ENCODE measurements at regions not wholly inside any gene's neighbourhood (a gene's known extent, or its start where the extent isn't known, plus 50 kb on each side); places are given as distances from the start of the nearest gene placed in this dataset.

DNA sequence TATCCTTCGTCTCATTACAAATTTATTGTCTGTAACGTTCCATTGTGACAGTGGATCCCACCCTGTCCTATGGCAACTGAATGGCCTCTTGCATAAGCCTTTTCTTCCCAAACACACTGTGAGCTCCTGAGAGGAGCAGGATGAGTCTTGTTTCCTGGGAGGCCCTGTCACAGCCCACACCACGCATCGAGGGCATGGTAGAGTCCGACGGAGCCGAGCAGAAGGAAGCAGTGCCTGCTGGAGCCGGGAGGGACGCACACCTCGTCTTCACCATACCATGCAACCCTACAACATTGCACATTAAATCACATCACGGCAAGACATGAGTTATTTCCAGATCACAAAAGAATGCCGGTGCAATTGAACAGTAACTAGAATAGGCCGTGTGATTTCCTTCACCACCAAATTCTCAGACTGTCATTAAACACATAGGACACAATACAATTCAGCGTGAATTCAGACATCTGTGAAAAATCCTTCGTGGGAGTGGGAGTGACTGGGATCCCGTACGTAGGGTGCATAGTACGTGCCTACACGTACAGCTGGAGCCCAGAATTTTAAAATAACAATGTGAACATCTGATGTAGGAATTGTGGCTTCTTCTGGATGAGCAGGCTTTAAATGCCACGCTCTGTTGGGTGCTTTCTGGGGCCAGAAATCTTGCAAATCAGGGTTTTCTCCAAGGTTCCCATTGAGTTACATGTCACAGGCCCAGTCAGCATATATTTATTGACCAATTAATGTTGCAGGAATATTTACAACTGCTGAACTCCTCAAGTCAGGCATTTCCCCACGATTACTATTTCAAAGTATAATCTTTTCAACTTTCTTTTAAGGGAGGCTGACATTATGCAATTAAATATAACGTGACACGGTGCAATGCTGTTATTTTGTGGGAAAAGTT, 201.8 kb downstream of the TTLL2 start:
- in situ Hi-C loops (cut with HindIII; ENCODE audit: low sequenced_read_pairs), result no loop called here
- DNase-seq (ENCODE audit: low read depth, low spot score), result no peak
- TF ChIP-seq, protein P1, sequence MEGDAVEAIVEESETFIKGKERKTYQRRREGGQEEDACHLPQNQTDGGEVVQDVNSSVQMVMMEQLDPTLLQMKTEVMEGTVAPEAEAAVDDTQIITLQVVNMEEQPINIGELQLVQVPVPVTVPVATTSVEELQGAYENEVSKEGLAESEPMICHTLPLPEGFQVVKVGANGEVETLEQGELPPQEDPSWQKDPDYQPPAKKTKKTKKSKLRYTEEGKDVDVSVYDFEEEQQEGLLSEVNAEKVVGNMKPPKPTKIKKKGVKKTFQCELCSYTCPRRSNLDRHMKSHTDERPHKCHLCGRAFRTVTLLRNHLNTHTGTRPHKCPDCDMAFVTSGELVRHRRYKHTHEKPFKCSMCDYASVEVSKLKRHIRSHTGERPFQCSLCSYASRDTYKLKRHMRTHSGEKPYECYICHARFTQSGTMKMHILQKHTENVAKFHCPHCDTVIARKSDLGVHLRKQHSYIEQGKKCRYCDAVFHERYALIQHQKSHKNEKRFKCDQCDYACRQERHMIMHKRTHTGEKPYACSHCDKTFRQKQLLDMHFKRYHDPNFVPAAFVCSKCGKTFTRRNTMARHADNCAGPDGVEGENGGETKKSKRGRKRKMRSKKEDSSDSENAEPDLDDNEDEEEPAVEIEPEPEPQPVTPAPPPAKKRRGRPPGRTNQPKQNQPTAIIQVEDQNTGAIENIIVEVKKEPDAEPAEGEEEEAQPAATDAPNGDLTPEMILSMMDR (IDR thresholded peaks at IDR 0.05; ENCODE audit: low read depth, low read length), result no peak
- H3K4me3 ChIP-seq (ENCODE audit: low read depth, low read length), result no peak overlapping the region

DNA sequence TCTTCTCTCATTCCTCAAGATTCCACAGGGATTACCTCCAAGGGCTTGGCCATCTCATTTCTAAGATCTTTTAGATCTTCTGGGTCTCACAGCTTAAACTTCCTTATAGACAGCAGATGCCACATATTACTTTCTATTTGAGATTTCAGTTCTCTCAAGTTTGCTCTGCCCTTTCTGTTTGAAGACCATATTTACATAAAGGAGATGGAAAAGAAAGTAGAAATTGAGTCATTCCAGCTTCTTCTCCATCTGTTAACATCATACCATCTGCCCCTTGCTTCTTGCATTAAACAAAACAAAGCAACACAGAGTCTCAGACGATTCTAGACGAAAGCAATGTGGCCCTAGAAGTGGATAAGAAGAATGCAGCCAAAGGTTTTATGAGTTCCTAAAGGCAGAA, 203.4 kb downstream of the TTLL2 start:
- no peak for DNase-seq (ENCODE audit: low read depth, low spot score)
- TF ChIP-seq, protein P1 (IDR thresholded peaks at IDR 0.05; ENCODE audit: low read depth, low read length), result no peak
- no peak overlapping the region for H3K4me3 ChIP-seq (ENCODE audit: low read depth, low read length)
- in situ Hi-C loops (cut with HindIII; ENCODE audit: low sequenced_read_pairs), result no loop called here

DNA sequence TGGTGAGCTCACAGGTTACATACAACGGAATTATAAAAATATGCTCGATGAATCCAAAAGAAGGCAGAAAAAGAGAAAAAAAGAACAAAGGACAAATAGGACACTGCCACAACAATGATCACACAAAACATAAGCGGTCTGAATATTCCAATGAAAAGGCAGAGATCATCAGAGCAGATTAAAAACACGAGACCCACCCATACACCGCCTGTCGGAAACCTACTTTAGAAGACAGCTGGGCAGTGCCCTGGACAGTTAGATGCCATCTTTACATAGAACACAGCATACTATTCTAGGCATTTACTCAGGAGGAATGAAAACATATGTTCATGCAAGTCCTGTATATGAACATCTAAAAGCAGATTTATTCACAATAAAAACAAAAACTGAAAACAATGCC, 204.1 kb downstream of the TTLL2 start:
- no peak overlapping the region for H3K4me3 ChIP-seq (ENCODE audit: low read depth, low read length)
- in situ Hi-C loops (cut with HindIII; ENCODE audit: low sequenced_read_pairs), result no loop called here

DNA sequence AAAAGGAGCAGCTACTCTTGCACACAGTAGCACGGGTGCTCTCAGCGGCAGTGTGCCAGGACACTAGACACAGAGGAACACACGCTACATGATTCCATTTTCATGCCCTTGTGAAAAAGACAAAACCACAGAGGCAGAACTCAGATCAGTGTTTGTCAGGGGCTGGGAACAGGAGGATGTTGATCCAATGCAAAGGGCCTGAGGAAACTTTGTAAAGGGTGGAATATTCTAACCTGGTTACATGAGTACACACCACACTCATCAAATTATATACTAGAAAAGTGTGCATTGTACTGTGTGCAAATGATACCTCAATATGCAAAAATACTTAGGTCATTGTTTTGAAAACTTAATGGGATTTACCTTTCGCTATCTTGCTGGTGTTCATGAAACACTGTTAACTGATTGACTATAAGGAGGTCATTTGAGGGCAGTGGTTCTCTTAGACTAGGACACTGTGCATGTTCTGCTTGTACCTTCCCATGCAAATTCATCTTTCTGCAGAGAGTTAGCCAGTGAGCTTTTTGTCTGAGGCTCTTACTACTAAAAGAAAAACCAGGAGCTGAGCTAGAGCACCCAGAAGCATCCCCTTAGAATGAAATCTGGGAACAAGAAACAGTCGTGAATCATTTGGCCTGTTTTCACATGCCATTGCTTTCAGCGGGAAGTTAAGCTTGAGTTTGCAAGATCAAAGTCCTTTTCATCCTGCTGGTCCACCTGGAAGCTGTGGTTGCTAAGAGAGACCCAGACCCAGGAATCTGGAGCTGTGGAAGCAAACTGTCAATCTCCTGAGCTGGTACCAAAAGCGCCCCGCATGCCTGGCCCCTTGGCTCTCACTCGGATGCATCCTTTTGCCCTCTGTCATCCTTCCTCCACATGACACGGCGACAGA, 204.8 kb downstream of the TTLL2 start:
- TF ChIP-seq, protein P1 (IDR thresholded peaks at IDR 0.05; ENCODE audit: low read depth, low read length), result no peak
- in situ Hi-C loops (cut with HindIII; ENCODE audit: low sequenced_read_pairs), result no loop called here
- H3K4me3 ChIP-seq (ENCODE audit: low read depth, low read length), result no peak overlapping the region
- DNase-seq (ENCODE audit: low read depth, low spot score), result no peak

More for the DNA sequence above, 204.1 kb downstream of the TTLL2 start:
- TF ChIP-seq, protein P1 (IDR thresholded peaks at IDR 0.05; ENCODE audit: low read depth, low read length), result no peak
- DNase-seq (ENCODE audit: low read depth, low spot score), result no peak

DNA sequence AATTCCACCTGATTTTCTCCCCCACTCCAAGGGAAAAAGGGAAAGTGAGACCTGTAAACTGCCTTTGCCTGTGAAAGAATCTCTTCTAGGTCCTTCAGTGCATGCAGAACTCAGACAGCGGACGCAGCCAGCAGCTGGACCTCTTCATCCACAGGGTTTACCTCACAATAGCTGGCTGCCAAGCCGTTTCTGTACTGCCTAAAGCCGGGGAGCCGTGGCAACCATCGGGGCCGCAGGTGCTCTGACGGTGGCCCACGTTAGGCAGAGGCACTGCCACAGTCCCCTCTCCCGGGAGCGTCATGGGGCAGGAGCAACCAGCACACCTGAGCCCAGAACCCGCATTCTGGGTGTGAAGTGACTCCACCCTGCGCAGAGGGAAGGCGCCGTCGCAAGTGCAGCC, 206.1 kb downstream of the TTLL2 start:
- H3K4me3 ChIP-seq (ENCODE audit: low read depth, low read length), result no peak overlapping the region
- TF ChIP-seq, protein P1 (IDR thresholded peaks at IDR 0.05; ENCODE audit: low read depth, low read length), result no peak
- no peak for DNase-seq (ENCODE audit: low read depth, low spot score)
- in situ Hi-C loops (cut with HindIII; ENCODE audit: low sequenced_read_pairs), result no loop called here

DNA sequence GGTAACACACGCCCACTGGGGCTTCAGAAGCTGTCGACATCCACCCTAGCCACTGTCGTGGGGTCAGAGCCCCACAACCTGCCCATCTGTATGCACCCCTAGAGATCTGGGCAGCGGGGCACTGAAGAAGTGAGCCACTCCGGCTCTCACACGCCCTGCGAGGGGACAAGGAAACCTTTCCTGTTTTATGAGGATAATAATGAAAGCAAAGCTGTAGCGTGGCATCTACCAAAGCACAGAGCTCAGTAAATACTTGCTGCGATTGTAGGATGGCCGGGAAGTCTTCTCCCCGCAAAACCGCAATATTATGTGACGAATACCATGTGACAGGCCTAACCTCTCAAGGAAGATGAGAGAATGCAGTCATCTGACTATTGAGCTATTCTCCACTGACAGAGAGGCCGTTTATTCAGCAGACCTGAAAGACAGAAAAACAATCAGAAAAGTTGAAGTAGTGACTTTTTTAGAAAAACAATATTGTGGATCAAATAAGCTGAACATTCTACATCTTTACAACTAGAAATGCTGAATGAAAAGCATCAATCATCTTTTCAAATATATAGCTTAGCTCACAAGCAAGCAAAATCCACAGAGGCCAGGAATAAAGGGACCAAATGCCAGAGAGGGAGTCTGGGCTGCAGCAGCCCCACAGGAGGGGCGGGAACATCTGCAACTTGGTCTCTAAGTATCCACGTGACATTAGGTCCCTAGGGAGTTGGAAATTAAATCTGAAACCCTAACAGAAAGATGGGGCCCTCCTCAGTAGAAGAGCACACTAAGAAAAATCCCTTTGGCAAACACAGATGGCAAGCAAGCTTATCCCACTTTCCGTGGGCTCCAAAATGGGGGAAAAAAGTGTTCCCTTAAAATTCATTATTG, 207.8 kb downstream of the TTLL2 start:
- in situ Hi-C loops (cut with HindIII; ENCODE audit: low sequenced_read_pairs), result no loop called here
- TF ChIP-seq, protein P1 (IDR thresholded peaks at IDR 0.05; ENCODE audit: low read depth, low read length), result no peak
- DNase-seq (ENCODE audit: low read depth, low spot score), result no peak
- H3K4me3 ChIP-seq (ENCODE audit: low read depth, low read length), result no peak overlapping the region
